Fibroblast of villous mesenchyme (primary cell): ENCODE measurements at regions not wholly inside any gene's neighbourhood (a gene's known extent, or its start where the extent isn't known, plus 50 kb on each side); places are given as distances from the start of the nearest gene placed in this dataset.
A peak's percentile ranks its signal among the peaks of the same experiment; 100 is the strongest.

Experiments
- DNase-seq: peaks from one replicate; pipeline ENCODE4 v3.0.0-alpha.2; 2010; ENCODE audit warnings: low read depth
- H3K4me3 ChIP-seq: 2 replicates; pipeline ENCODE4 v1.5.1; 2011; ENCODE audit warnings: low read depth, mild to moderate bottlenecking, low read length
- TF ChIP-seq, protein P1 (sequence below): IDR thresholded peaks from 2 replicates; pipeline ENCODE4 v1.5.1; 2012; ENCODE audit warnings: low read depth, mild to moderate bottlenecking, low read length; ENCODE audit not compliant: insufficient read depth

DNA sequence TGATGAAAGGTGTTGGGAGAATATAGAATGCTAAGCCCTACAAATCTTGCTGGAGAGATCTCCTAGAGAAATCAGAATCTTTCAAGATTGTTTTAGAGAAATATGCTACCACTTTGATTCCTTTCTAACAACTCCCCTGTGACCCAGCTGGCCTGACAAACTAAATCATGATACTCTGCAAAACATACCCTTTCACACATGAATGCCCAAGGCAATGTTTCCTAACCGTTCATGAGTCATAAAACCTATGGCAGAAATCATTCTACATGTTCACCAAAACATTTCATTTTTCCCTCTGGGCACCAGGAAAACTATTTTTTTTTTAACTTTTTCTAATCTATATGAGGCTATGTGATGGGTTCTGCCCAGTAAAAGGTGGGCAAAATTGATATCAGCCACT, 77.8 kb upstream of the SETBP1 start:
- DNase-seq = peak; percentile 48
- TF ChIP-seq, protein P1, sequence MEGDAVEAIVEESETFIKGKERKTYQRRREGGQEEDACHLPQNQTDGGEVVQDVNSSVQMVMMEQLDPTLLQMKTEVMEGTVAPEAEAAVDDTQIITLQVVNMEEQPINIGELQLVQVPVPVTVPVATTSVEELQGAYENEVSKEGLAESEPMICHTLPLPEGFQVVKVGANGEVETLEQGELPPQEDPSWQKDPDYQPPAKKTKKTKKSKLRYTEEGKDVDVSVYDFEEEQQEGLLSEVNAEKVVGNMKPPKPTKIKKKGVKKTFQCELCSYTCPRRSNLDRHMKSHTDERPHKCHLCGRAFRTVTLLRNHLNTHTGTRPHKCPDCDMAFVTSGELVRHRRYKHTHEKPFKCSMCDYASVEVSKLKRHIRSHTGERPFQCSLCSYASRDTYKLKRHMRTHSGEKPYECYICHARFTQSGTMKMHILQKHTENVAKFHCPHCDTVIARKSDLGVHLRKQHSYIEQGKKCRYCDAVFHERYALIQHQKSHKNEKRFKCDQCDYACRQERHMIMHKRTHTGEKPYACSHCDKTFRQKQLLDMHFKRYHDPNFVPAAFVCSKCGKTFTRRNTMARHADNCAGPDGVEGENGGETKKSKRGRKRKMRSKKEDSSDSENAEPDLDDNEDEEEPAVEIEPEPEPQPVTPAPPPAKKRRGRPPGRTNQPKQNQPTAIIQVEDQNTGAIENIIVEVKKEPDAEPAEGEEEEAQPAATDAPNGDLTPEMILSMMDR = no peak
- no peak overlapping the region for H3K4me3 ChIP-seq

DNA sequence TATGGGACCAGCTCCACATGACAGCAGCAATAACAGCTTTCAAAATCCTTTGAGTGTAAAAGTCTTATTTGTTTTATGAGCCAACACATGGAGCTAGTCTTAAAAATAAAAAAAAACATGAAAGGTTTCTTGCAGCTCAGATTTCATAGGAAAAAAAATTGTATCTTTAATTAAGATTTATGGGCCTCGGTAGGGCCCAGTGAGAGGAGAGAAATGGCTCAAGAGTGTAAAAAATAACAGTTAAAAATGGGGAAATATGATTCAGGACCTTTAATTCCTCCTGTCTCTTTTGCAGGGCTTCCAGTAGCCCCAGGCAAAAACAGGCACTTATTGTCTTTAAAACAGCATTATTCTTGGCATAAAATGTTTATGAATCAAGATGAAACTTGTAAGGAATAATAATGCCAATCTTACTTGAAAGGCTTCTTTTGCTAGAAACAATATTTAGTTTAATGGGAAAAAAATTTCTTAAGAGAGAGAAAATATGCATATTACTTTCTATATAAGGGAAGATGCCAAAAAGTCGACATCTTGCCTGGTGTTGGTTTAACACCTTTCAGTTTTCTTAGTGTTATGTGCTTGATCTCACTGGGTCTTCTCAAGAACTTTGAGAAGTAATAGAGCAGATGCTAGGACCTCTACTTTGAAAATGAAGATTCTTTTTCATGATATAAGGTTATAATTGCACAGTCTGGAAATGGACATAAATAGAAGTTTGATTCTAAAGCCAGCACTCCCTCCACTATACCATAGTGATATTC, 71.3 kb upstream of the SETBP1 start:
- TF ChIP-seq, protein P1 = no peak
- no peak for DNase-seq
- no peak overlapping the region for H3K4me3 ChIP-seq

DNA sequence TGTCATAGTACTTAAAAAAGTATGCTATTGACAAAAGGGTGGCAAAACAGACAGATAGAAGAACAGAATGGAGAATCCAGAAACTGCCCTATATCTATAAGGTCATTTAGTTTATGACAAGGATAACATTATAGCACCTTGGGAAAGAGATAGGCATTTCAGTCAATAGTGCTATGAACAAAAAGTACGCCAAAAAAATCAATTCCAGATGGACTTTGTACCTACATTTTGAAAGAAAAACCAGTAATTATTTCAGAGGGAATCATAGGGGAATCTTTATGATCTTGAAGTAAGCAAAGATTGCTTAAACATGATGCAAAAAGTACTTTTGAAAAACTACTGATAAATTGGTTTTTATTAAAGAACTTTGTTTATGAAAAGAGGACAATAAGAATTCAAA, 59.9 kb upstream of the SETBP1 start:
- TF ChIP-seq, protein P1 = no peak
- no peak for DNase-seq
- H3K4me3 ChIP-seq = no peak overlapping the region

DNA sequence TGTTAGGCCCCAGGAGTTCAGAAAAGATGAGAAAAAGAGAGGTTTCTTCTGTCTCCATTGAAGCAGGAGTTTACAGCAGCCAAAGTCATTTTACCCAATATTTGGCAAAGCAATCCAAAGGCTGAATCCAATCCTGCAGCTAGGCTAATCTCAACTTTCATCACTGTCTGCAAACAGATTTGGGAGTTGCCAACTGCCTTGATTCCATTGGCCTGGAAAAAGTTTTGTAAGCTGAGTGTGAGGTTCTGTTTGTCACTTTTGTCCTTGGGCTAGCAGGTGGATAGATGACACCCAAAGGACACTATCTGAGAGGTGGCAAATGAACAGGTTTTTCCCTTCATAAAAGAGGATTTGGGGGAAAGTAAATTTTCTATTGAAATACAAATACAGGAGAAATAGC, 56.6 kb upstream of the SETBP1 start:
- no peak for DNase-seq
- no peak overlapping the region for H3K4me3 ChIP-seq
- TF ChIP-seq, protein P1 = no peak

DNA sequence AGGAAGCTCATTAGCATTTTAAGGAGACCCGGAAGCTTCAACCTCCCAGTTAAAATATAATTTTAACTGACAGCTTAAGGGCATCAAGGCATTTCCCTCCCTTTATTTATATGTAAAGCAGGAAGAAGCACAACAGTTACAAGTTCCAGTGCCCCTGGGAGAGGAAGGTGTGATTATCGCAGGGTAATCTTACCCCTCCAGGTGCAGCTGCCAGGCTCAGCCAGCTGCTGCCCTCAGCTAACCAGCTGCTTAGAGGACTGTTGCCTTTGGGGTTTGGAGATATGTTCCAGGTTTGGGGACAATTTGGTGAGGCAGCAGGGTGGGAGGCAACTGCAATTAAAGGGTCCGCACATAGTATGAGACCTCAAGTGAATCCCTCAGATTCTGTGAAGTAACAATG, 55.3 kb upstream of the SETBP1 start:
- DNase-seq = no peak
- TF ChIP-seq, protein P1 = no peak
- H3K4me3 ChIP-seq = no peak overlapping the region

DNA sequence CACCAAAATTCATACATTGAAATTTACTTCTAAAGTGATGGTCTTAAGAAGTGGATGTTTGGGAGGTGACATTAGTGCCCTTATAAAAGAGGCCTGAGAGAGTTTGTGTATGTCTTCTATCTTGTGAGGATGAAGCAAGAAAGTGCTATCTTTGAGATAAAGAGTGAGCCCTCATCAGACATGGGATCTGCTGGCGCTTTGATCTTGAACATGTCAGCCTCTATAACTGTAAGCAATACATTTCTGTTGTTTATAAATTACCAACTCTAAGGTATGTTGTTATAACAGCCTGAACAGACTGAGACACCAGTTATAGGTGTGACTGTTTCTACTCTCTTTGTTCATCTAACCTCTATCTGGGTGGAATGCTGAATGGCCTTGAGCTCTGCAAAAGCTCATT, 54.5 kb upstream of the SETBP1 start:
- DNase-seq = no peak
- no peak overlapping the region for H3K4me3 ChIP-seq
- TF ChIP-seq, protein P1 = no peak

DNA sequence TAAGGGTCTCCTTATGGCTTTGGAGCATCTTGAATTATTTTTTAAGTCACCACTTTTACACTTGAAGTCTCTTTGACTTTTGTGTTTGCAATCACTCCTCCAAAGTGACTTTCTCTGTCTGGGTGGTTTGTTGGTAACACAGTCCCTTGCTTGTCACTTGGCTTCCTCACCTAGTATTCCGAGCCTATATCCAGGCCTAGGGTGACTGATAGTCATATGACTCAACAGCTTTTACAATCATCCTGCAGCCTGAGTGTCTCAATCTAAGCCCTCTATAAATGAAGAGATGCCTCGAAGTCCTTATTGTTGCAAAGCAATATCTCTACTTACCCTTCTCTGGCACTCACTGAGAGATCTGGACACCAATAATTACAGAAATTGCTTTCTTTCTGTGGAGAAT, 53.9 kb upstream of the SETBP1 start:
- DNase-seq = peak; percentile 12
- no peak overlapping the region for H3K4me3 ChIP-seq
- TF ChIP-seq, protein P1 = no peak
